ENCODE measurements at regions not wholly inside any gene's neighbourhood (a gene's known extent, or its start where the extent isn't known, plus 50 kb on each side); places are given as distances from the start of the nearest gene placed in this dataset.

GRCh38 chr9:31582561-31582960 lies 801.9 kb upstream of the ACO1 start:
- TF ChIP-seq POLR2A (IDR thresholded peaks at IDR 0.05) (no peak), CTCF (IDR thresholded peaks at IDR 0.05) (no peak)

Data from thyroid gland (tissue), 4 donors.